ENCODE measurements at regions not wholly inside any gene's neighbourhood (a gene's known extent, or its start where the extent isn't known, plus 50 kb on each side); places are given as distances from the start of the nearest gene placed in this dataset.

DNA sequence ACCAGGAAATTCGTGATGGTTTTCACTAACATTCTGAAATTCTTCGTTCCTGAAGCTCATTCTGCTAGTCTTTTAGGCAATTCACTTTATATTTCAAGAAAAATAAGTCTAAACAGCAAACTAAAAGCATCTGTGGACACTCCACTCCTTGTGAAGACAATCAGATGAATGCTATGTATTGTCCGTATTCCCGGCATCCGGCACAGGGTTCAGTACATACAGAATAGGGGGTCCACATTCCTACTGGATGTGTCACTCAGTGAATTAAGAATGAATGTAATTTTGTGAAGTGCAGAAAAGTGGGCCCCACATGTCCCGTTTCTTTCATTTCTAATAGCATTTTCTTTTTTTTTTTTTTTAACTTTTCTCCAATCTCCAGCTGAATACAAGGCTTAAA is 241.3 kb downstream of the GRIN2B start:
- intact Hi-C loops (cut with DNase I; ENCODE audit: low total_unique reads): no loop called here
- no peak for DNase-seq (ENCODE audit: low spot score in 2 of 2)
- no peak for TF ChIP-seq POLR2A (IDR thresholded peaks at IDR 0.05)
- no peak for TF ChIP-seq POLR2AphosphoS5 (IDR thresholded peaks at IDR 0.05)
- TF ChIP-seq, protein P1, sequence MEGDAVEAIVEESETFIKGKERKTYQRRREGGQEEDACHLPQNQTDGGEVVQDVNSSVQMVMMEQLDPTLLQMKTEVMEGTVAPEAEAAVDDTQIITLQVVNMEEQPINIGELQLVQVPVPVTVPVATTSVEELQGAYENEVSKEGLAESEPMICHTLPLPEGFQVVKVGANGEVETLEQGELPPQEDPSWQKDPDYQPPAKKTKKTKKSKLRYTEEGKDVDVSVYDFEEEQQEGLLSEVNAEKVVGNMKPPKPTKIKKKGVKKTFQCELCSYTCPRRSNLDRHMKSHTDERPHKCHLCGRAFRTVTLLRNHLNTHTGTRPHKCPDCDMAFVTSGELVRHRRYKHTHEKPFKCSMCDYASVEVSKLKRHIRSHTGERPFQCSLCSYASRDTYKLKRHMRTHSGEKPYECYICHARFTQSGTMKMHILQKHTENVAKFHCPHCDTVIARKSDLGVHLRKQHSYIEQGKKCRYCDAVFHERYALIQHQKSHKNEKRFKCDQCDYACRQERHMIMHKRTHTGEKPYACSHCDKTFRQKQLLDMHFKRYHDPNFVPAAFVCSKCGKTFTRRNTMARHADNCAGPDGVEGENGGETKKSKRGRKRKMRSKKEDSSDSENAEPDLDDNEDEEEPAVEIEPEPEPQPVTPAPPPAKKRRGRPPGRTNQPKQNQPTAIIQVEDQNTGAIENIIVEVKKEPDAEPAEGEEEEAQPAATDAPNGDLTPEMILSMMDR (IDR thresholded peaks at IDR 0.05): no peak
- H3K9me3 ChIP-seq: no peaks in the 10 kb centered on the region
- no peaks in the 10 kb centered on the region for H3K27me3 ChIP-seq
- no peak overlapping the region for H3K27ac ChIP-seq
- H3K4me1 ChIP-seq: no peaks in the 10 kb centered on the region
- H3K4me3 ChIP-seq: no peak overlapping the region
- no peaks in the 10 kb centered on the region for H3K36me3 ChIP-seq

DNA sequence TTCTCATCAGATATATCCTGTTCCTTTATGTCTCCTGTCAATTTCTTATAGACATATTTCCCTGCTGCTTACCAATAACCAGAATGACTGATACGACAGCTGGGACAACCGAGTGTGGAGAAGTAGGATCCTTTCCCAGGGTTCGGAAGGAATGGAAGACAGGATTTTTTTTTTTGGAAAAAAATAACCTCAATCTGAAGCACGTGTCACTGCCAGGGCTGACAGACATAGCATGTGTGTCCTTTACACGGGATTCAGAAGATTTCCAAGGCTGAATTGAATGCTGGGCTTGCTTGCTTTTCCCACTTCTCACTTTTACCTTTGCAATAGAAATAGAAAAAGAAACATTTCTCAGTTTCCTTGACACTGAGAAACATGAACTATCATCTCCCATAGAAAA is 245.7 kb downstream of the GRIN2B start:
- no peak overlapping the region for H3K27ac ChIP-seq
- DNase-seq (ENCODE audit: low spot score in 2 of 2): no peak
- no peaks in the 10 kb centered on the region for H3K4me1 ChIP-seq
- H3K9me3 ChIP-seq: no peaks in the 10 kb centered on the region
- H3K4me3 ChIP-seq: no peak overlapping the region
- H3K27me3 ChIP-seq: no peaks in the 10 kb centered on the region
- intact Hi-C loops (cut with DNase I; ENCODE audit: low total_unique reads): loop anchor here (5.0 kb wide), 1 partner anchor 172 kb away; no protein-coding TSS in a partner anchor
- H3K36me3 ChIP-seq: no peaks in the 10 kb centered on the region
- TF ChIP-seq POLR2AphosphoS5 (IDR thresholded peaks at IDR 0.05): no peak
- no peak for TF ChIP-seq POLR2A (IDR thresholded peaks at IDR 0.05)
- TF ChIP-seq, protein P1 (IDR thresholded peaks at IDR 0.05): no peak

DNA sequence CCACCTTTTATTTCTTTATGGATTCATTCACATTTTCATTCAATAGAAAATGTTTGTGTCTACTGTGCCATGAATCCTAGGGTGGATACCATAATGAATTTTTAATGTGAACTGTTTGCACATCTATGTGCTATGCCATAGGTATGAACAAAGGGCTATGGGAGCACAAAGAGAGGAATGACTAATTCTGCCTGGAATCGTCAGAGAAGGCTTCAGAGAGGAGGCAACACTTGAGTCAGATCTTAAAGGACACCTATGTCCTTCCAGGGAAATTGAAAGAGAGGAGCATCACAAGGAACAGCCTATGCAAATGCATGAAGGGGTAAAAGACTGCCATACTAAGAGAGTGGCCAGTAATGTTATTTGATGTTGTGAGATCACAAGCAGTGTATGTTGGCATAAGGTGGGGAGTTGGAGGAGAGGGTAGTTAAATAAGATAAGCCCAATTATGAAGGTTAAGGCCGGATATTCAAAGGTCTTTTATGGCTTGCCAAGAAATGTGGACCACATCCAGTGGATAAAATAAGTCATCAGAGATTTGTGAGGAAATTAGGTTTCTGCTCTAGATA is 246.7 kb downstream of the GRIN2B start:
- H3K27me3 ChIP-seq: no peaks in the 10 kb centered on the region
- no peak overlapping the region for H3K4me3 ChIP-seq
- H3K4me1 ChIP-seq: no peaks in the 10 kb centered on the region
- no peaks in the 10 kb centered on the region for H3K36me3 ChIP-seq
- intact Hi-C loops (cut with DNase I; ENCODE audit: low total_unique reads): loop anchor here (5.0 kb wide), 1 partner anchor 173 kb away; no protein-coding TSS in a partner anchor
- H3K27ac ChIP-seq: no peak overlapping the region
- H3K9me3 ChIP-seq: no peaks in the 10 kb centered on the region
- no peak for DNase-seq (ENCODE audit: low spot score in 2 of 2)
- TF ChIP-seq, protein P1 (IDR thresholded peaks at IDR 0.05): no peak
- TF ChIP-seq POLR2AphosphoS5 (IDR thresholded peaks at IDR 0.05) (no peak), POLR2A (IDR thresholded peaks at IDR 0.05) (no peak)

DNA sequence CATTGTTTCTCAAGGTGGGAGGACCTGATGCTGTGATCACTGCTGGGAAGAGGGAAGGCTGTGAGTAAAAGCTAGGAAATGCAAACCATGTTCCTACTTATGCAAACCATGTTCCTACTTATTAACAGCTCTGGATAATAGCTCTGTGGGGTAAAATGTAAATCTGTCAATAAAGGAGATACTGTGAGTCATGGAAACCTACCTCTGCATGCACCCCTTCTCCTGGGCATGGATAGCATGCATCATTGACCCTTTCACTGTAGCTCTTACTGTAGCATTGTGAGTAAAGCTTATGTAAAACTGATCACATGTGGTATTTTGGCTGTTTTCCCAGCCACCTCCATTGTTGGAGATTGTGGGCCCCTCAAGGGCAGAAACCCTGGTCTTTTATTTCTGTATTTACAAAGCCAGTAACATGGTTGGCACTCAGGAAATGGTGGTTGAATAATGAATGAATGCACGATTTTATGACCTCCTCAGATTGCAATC is 253.7 kb downstream of the GRIN2B start:
- no peaks in the 10 kb centered on the region for H3K4me1 ChIP-seq
- no peaks in the 10 kb centered on the region for H3K36me3 ChIP-seq
- intact Hi-C loops (cut with DNase I; ENCODE audit: low total_unique reads): no loop called here
- no peak for DNase-seq (ENCODE audit: low spot score in 2 of 2)
- H3K27ac ChIP-seq: no peak overlapping the region
- no peak overlapping the region for H3K4me3 ChIP-seq
- TF ChIP-seq POLR2A (IDR thresholded peaks at IDR 0.05): no peak
- TF ChIP-seq, protein P1 (IDR thresholded peaks at IDR 0.05): no peak
- H3K27me3 ChIP-seq: no peaks in the 10 kb centered on the region
- no peaks in the 10 kb centered on the region for H3K9me3 ChIP-seq

DNA sequence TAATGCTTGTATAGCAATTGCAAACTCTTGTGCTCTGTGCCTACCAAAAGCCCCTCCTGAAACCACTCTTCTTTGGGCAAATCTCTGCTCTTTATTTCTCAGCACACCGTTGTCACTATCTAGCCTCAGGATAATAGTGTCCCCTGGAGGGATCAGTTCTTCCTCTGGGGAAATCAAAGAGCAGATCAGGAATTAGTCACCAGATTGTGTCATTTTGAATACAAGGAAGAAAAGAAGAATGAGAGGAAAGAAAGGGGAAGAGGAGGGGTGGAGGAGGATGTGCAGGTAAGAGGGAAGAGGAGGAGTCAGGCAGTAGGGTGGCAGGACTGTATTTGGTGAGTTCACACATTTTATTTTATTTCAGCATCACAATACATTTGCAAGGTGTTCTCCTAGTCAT is 256.4 kb downstream of the GRIN2B start:
- H3K27me3 ChIP-seq: no peaks in the 10 kb centered on the region
- no peaks in the 10 kb centered on the region for H3K9me3 ChIP-seq
- H3K36me3 ChIP-seq: no peaks in the 10 kb centered on the region
- TF ChIP-seq POLR2A (IDR thresholded peaks at IDR 0.05): no peak
- TF ChIP-seq POLR2AphosphoS5 (IDR thresholded peaks at IDR 0.05): no peak
- TF ChIP-seq, protein P1 (IDR thresholded peaks at IDR 0.05): no peak
- H3K27ac ChIP-seq: no peak overlapping the region
- H3K4me3 ChIP-seq: no peak overlapping the region
- intact Hi-C loops (cut with DNase I; ENCODE audit: low total_unique reads): no loop called here
- no peaks in the 10 kb centered on the region for H3K4me1 ChIP-seq
- no peak for DNase-seq (ENCODE audit: low spot score in 2 of 2)

Data from breast epithelium (tissue), 4 donors.